HL-60 (cell line): ENCODE measurements at regions not wholly inside any gene's neighbourhood (a gene's known extent, or its start where the extent isn't known, plus 50 kb on each side); places are given as distances from the start of the nearest gene placed in this dataset.

Experiments
- DNase-seq, 2 experiments: peaks; one replicate each; pipeline ENCODE4 v3.0.0-alpha.2; 2010 to 2020; ENCODE audit warnings: low read depth in 1 of 2, low spot score in 1 of 2
- H3K27ac ChIP-seq: fragments of 250-450 bp; sonication (Bioruptor Pico); replicated peaks from 2 replicates; pipeline ENCODE4 v1.5.1; 2020; ENCODE audit warnings: mild to moderate bottlenecking, moderate library complexity
- H3K27me3 ChIP-seq: fragments of 250-450 bp; sonication (Bioruptor Pico); 2 replicates; pipeline ENCODE4 v1.5.1; 2021; ENCODE audit warnings: mild to moderate bottlenecking, moderate library complexity; ENCODE audit not compliant: insufficient read depth, poor library complexity, severe bottlenecking
- H3K4me3 ChIP-seq: replicated peaks from 2 replicates; pipeline ENCODE4 v1.5.1; 2011; ENCODE audit warnings: mild to moderate bottlenecking, control low read depth, low read length; ENCODE audit not compliant: insufficient read depth
- CTCF ChIP-seq: IDR thresholded peaks from one replicate; pipeline ENCODE4 v1.5.1; 2011; ENCODE audit warnings: low read length, control low read depth, inconsistent platforms; ENCODE audit not compliant: insufficient read depth
- GABPA ChIP-seq: IDR thresholded peaks from 2 replicates; pipeline ENCODE4 v1.6.1; 2012; ENCODE audit warnings: low read depth
- POLR2AphosphoS5 ChIP-seq: IDR thresholded peaks from 2 replicates; pipeline ENCODE4 v1.6.1; 2012; ENCODE audit warnings: low read depth
- REST ChIP-seq: IDR thresholded peaks from 2 replicates; pipeline ENCODE4 v1.6.1; 2012; ENCODE audit warnings: low read depth; ENCODE audit not compliant: insufficient replicate concordance
- SPI1 ChIP-seq: IDR thresholded peaks from 2 replicates; pipeline ENCODE4 v1.6.1; 2012; ENCODE audit warnings: low read depth, mild to moderate bottlenecking, borderline replicate concordance

GRCh38 chr5:52731274-52732027 is 56.3 kb upstream of the ITGA1 start:
- TF ChIP-seq CTCF = no peak
- TF ChIP-seq REST = no peak
- no peak for TF ChIP-seq SPI1
- no peak for TF ChIP-seq POLR2AphosphoS5
- no peak for TF ChIP-seq GABPA
- DNase-seq = no peak

GRCh38 chr5:52734557-52734956 is 53.2 kb upstream of the ITGA1 start:
- no peak overlapping the region for H3K27ac ChIP-seq

More at GRCh38 chr5:52731274-52732027, 56.3 kb upstream of the ITGA1 start:
- no peak overlapping the region for H3K4me3 ChIP-seq
- H3K27ac ChIP-seq = no peak overlapping the region
- no peaks in the 10 kb centered on the region for H3K27me3 ChIP-seq

More at GRCh38 chr5:52734557-52734956, 53.2 kb upstream of the ITGA1 start:
- Histone ChIP-seq H3K27me3 (no peaks in the 10 kb centered on the region), H3K4me3 (no peak overlapping the region)
- TF ChIP-seq GABPA = no peak
- no peak for TF ChIP-seq POLR2AphosphoS5
- TF ChIP-seq REST = no peak
- no peak for TF ChIP-seq SPI1
- no peak for TF ChIP-seq CTCF
- DNase-seq = no peak
